Natural killer cell (primary cell): ENCODE measurements at regions not wholly inside any gene's neighbourhood (a gene's known extent, or its start where the extent isn't known, plus 50 kb on each side); places are given as distances from the start of the nearest gene placed in this dataset.

Experiments
- ATAC-seq, 3 donors: fragments of 150-1000 bp in 2 of 3; fragments of 200-7000 bp in 1 of 3; cut with Tn5 transposase; 1 replicate in 1 of 3; 2 replicates in 2 of 3; pipeline ENCODE4 v1.10.0; 2021; ENCODE audit warnings: mild to moderate bottlenecking in 2 of 3, moderate library complexity in 2 of 3
- DNase-seq, 2 donors: peaks; one replicate each; pipeline versions ENCODE4 v3.0.0 to v3.0.0-alpha.2; 2013 to 2021; ENCODE audit warnings: mixed read lengths in 1 of 2
- H3K27ac ChIP-seq: one replicate; pipeline ENCODE4 v1.5.1; 2013; ENCODE audit warnings: mild to moderate bottlenecking, low read length
- H3K27me3 ChIP-seq: one replicate; pipeline ENCODE4 v1.6.1; 2013; ENCODE audit warnings: low read length; ENCODE audit not compliant: control insufficient read depth, insufficient read depth
- H3K36me3 ChIP-seq: one replicate; pipeline ENCODE4 v1.6.1; 2013; ENCODE audit warnings: low read length; ENCODE audit not compliant: control insufficient read depth, insufficient read depth
- H3K4me1 ChIP-seq: one replicate; pipeline ENCODE4 v1.6.1; 2013; ENCODE audit warnings: low read length; ENCODE audit not compliant: control insufficient read depth, insufficient read depth
- H3K4me3 ChIP-seq: one replicate; pipeline ENCODE4 v1.5.1; 2013; ENCODE audit warnings: low read length
- H3K9me3 ChIP-seq: one replicate; pipeline ENCODE4 v1.6.1; 2013; ENCODE audit warnings: low read length; ENCODE audit not compliant: control insufficient read depth, insufficient read depth
- H3K27ac Mint-ChIP-seq, 2 donors: one replicate each; pipeline ENCODE4 v1.8.0; 2022; ENCODE audit warnings: mild to moderate bottlenecking in 2 of 2, mixed read lengths in 2 of 2, moderate library complexity in 1 of 2
- H3K27me3 Mint-ChIP-seq, 2 donors: one replicate each; pipeline ENCODE4 v1.8.0; 2022; ENCODE audit warnings: low read depth in 2 of 2, mixed read lengths in 2 of 2
- H3K36me3 Mint-ChIP-seq: one replicate; pipeline ENCODE4 v1.8.0; 2022; ENCODE audit warnings: mixed read lengths
- H3K4me1 Mint-ChIP-seq, 2 donors: one replicate each; pipeline ENCODE4 v1.8.0; 2022; ENCODE audit warnings: mixed read lengths in 2 of 2
- H3K4me3 Mint-ChIP-seq: one replicate; pipeline ENCODE4 v1.8.0; 2022; ENCODE audit warnings: mild to moderate bottlenecking, moderate library complexity, mixed read lengths
- H3K9me3 Mint-ChIP-seq, 2 donors: one replicate each; pipeline ENCODE4 v1.8.0; 2022; ENCODE audit warnings: mixed read lengths in 2 of 2
- CTCF ChIP-seq: fragments of 200-600 bp; IDR thresholded peaks from one replicate; pipeline ENCODE4 v1.8.0; 2022; ENCODE audit warnings: antibody characterized with exemption
- WGBS: methylation state at CpG from one replicate; pipeline ENCODE4 v1.1.7; 2013; ENCODE audit warnings: missing lambda C conversion rate; ENCODE audit not compliant: insufficient coverage; 5-methylcytosine and 5-hydroxymethylcytosine counted together
- intact Hi-C: fragments of 100-400 bp; cut with micrococcal nuclease; formaldehyde crosslinking; loops from one replicate; pipeline ENCODE4 v1.14.2; 2022

DNA sequence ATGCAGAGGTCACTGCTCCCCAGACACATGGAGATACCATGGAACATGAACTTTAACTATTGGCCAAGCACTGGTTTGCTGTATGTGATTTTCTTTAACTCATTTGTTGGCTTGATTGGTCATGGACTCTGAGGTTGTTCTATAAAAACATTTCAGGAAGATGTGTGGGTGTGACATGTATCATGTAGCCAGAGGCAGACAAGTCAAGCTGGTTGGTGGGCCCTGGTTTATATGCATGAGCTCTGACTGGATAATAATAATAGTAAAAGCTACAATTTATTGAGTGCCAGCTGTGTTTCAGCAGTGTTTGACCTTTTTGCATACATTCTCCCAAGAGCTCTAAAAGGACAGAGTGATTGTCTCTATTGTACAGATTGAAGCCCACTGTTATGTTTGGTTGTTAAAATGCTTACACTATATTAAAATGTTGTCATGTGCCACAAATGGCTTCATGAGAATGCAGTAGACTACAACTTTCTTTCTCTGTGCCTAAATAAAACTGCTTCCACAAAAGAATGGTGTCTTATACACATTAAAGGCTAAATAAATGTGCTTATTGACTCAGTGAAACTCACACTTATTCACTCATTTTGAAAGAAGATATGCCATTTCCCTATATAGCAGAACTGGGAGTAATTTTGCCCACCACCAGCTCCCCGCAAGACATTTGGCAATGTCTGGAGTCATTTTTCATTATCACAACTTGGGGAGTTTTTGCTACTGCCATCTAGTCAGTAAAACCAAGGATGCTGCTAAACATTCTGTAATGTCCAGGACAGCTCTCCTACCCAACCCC is 243.6 kb upstream of the NFE2L3 start:
- Histone ChIP-seq H3K4me3 (no peak overlapping the region), H3K36me3 (no peaks in the 10 kb centered on the region), H3K9me3 (no peaks in the 10 kb centered on the region), H3K27ac (no peak overlapping the region), H3K27me3 (no peaks in the 10 kb centered on the region), H3K4me1 (no peaks in the 10 kb centered on the region)
- H3K27me3 Mint-ChIP-seq, result peaks cover 13 to 20% of the 10 kb centered on the region in 2 donors
- no peak for DNase-seq
- intact Hi-C loops, result no loop called here
- H3K9me3 Mint-ChIP-seq, result no peaks in the 10 kb centered on the region
- TF ChIP-seq CTCF, result no peak
- ATAC-seq, result no peak
- no peaks in the 10 kb centered on the region for H3K4me1 Mint-ChIP-seq
- H3K27ac Mint-ChIP-seq, result no peak overlapping the region
- 79% methylated on average over 1 of the region's 1 CpG for WGBS
- no peak overlapping the region for H3K4me3 Mint-ChIP-seq
- no peaks in the 10 kb centered on the region for H3K36me3 Mint-ChIP-seq

DNA sequence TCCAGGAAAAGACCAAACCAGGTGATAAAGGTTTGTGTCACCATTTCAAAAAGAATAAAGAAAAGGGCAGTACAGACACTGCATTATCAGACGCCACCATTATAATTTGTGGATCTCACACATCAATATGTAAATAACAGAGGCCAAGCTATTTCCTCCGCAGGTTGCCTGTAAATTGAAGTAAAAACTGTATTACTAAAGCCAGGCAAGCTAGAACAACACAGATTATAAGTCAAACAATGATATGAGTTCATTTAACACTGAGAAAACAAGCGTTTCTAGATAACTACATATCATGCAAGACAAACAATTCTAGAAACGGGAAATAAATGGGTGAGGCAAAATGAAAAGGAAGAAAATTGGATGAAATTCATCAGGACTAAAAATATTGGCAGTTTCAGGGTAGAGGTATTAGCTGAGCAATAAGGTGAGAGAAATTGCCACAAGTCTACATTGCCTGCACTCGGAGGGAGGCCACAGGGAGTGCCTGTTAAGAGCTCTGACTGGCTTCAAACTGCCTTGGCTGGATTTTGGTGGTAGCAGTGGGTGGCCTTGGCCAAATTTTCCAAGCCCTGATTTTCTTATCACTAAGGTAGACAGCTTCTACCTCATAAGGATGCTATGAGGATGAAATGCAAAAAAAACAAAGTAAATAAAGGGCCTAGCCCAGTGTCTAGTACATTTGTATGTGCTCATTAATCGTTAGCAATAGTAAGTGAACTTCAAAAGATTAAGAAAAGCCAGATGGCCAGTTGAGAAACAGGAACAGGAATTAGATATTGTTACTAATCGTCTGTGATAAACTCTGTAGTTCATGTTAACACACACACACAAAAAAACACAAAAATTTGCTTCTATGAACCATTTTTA is 240.0 kb upstream of the NFE2L3 start:
- no peak overlapping the region for H3K27ac ChIP-seq
- Mint-ChIP-seq H3K4me3 (no peak overlapping the region), H3K27me3 (peaks cover 20 to 21% of the 10 kb centered on the region in 2 donors), H3K27ac (no peak overlapping the region), H3K36me3 (no peaks in the 10 kb centered on the region), H3K9me3 (no peaks in the 10 kb centered on the region), H3K4me1 (no peaks in the 10 kb centered on the region)
- intact Hi-C loops, result no loop called here
- no peak overlapping the region for H3K4me3 ChIP-seq
- H3K4me1 ChIP-seq, result no peaks in the 10 kb centered on the region
- no peak for TF ChIP-seq CTCF
- DNase-seq (no peak), ATAC-seq (no peak)
- H3K9me3 ChIP-seq, result no peaks in the 10 kb centered on the region
- 93% methylated on average over 5 of the region's 7 CpGs for WGBS
- H3K36me3 ChIP-seq, result no peaks in the 10 kb centered on the region
- no peaks in the 10 kb centered on the region for H3K27me3 ChIP-seq

- peak in 2 of 3 donors; percentile 44 to 79 for ATAC-seq
- WGBS, result 68% methylated on average over 6 of the region's 6 CpGs
- Mint-ChIP-seq H3K27me3 (peaks cover 21 to 26% of the 10 kb centered on the region in 2 donors), H3K9me3 (peaks cover 0 to 5% of the 10 kb centered on the region in 2 donors), H3K27ac (no peak overlapping the region), H3K4me3 (no peak overlapping the region), H3K4me1 (no peaks in the 10 kb centered on the region), H3K36me3 (peaks cover 6% of the 10 kb centered on the region)
- Histone ChIP-seq H3K27ac (no peak overlapping the region), H3K4me3 (no peak overlapping the region), H3K9me3 (no peaks in the 10 kb centered on the region), H3K4me1 (no peaks in the 10 kb centered on the region), H3K36me3 (no peaks in the 10 kb centered on the region), H3K27me3 (no peaks in the 10 kb centered on the region)
- TF ChIP-seq CTCF, result no peak
- intact Hi-C loops, result no loop called here
- DNase-seq, result peak in 1 of 2 donors; percentile 30
Observed at GRCh38 chr7:25913598-25914224, 238.3 kb upstream of the NFE2L3 start.
